HG03159 (cell line): ENCODE measurements at regions not wholly inside any gene's neighbourhood (a gene's known extent, or its start where the extent isn't known, plus 50 kb on each side); places are given as distances from the start of the nearest gene placed in this dataset.
"Not testable (repeated sequence)": the region's sequence is repeated elsewhere in the genome, so short reads cannot be mapped to it uniquely, and the experiment has no call there.

Experiments
- ATAC-seq: cut with Tn5 transposase; IDR thresholded peaks from one replicate; pipeline ENCODE4 v1.9.1; 2021; ENCODE audit warnings: mild to moderate bottlenecking, moderate library complexity; ENCODE audit not compliant: unreplicated experiment

DNA sequence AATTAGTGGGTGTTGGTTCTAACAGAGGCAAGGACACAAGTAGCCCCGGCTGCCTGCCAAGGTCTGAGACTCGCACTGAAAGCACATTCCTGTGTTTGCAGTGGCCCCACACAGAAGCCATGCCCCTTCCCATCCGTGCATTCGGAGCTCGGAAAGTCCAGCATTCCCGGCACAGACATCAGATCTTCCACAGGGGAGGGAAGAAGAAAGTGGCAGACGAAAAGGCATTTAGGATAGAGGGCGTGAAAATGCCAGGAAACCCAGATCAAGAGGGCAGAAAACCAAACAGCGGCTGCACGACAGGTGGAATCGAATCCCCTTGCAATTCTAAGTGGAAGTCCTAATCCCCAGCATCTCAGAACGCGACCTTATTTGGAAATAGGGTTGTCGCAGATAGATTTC is 105.5 kb upstream of the ASB18 start:
- ATAC-seq: no peak

DNA sequence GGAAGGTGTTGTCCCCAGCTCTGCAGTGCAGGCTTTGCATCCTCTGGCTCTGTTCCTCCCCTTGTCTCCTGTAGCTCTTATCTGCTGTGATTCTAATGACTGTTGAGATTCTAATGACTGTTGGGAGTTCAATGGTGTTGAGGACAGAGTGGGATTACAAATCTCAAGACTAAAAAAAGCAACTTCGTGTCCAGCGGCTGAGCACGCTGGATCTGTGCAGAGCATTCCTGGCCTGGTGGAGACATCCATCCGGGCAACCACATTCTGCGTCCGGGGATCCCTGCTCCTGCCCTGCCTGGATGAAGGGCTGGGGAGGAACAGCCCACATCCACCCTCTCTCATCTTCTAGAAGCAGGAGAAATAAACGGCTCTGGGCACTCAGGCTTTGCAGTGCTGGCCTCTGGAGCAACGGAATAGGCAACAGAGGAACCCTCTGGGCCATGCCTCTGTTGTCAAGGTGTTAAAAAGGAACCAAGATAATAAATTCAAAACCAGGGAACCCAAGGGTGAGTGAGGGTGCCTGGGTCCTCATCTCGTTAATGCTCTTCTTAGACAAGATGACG is 106.7 kb upstream of the ASB18 start:
- ATAC-seq: no peak

DNA sequence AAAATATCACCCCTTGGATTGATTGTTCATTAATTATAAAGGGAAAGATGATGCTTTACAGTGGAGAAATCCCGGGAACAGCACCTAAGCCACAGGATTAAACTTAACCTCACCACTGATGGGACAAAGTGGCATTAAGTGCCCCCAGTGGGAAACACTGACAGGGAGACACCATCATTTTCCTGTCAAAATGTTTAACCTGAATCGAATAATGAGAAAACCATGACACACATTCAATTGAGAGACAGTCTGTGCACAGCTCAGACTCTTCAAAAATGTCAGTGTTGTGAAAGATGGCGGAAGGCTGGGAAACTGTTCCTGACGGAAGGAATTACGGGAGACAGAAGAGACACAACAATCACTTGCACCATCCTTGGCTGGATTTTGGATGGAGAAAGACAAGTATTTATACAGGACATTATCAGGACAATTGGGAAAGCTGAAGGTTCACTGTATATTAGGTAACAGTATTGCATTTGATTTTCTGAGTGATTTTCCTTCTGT is 111.8 kb upstream of the ASB18 start:
- ATAC-seq: no peak

DNA sequence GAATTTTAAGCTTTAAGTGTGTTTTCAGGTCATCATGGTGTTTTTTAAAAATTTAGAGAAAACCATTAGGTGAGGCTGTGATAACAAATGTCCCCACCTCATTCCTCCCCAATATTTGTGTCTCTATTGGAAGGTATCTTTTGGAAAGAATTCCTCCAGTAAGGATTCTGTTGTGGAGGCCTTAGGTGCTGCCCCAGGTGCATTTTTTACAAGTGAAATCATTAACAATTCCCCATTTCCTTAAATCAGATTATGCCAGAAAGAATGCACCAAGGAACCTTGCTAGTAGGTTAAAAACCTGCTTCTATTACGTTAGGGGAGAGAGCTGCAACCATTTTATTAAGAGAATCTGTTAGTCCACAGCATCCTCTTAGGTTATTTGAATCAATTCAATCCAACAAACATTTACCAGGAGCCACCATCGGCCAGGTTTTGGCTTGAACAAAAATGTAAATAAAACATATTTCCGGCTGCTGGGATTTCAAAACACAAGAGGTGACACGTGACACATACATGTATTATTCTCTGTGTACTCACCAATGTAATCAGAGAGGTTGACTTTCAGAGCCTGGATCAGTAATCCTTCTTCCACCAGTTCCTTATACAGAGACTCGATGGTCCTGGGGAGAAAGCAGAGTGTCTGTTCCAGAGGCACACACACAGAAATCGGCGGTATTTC is 112.5 kb upstream of the ASB18 start:
- no peak for ATAC-seq

DNA sequence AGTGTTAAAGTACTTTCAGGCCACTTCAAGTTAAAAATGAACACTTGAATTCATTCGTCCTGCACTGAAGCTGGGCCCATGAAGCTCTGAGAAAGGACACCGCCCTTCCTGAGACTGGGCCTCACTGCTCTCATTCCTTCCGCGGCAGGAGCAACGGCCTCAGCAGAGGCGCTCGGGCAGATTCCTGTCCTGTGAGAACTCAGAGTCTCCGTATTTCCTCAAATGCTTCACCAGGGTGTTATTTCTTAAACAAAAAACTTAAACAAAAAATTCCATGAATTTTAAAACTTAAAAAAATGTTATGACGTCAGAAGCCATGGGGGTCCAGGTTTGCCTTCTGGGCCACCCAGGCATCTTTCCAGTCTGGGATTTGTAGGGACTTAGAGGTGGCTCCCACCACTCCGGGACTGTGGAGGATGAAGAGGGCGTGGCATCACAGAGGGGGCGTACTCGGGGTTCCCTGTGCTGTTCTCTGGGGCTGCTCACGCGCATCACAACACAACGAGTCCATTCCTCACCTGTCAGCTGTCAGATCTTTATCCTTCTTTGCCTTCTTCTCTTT is 115.9 kb upstream of the ASB18 start:
- no peak for ATAC-seq

DNA sequence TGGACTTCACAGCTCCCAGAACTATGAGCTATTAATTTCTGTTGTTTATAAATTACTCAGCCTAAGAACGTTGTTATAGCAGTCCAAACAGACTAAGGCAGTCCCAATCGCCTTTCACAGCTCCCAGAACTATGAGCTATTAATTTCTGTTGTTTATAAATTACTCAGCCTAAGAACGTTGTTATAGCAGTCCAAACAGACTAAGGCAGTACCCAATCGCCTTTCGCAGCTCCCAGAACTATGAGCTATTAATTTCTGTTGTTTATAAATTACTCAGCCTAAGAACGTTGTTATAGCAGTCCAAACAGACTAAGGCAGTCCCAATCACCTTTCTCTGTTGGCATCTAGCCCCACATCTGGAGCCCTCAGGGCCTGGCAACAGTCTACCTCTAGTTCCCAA is 117.0 kb upstream of the ASB18 start:
- ATAC-seq: not testable (repeated sequence)

DNA sequence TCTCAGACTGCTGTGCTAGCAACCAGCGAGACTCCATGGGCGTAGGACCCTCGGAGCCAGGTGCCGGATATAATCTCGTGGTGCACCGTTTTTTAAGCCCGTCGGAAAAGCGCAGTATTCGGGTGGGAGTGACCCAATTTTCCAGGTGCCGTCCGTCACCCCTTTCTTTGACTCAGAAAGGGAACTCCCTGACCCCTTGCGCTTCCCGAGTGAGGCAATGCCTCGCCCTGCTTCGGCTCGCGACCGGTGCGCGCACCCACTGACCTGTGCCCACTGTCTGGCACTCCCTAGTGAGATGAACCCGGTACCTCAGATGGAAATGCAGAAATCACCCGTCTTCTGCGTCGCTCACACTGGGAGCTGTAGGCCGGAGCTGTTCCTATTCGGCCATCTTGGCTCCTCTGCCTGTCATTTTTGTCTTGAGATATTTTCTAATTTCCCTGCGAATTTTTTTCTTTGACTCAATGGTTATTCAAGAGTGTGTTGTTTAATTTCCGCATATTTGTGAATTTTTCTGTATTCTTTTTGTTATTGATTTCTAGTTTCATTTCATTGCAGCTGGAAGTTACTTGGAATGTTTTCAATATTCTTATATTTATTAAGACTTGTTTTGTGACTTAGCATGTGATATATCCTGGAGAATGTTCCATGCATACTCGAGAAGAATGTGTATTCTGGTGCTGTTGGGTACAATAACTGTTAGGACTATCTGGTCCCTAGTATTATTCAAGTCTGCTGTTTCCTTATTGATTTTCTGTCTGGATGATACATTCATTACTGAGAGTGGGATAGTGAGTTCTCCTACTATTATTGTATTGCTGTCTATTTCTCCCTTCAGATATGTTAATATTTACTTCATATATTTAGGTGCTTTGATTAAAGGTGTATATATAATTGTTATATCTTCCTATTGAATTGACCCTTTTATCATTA is 125.3 kb upstream of the ASB18 start:
- ATAC-seq: not testable (repeated sequence)

DNA sequence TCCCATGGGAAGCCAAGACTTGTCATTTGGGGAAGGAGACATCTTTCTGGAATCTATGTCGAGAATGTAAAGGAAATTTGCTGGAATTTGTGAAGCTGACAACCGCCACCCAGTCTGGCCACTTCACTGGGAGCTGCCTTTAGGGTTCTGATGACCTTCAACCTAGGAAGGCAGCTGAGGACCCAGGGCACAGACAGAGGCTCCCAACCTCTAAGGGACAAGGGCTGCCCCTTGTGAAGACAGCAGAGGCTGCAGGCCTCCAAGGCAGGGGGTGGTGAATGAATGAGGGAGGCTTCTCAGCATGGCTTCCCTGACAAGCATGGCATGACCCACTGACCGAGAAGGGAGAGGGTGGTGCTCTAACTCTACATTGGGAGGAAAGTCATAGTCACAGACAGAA is 128.9 kb upstream of the ASB18 start:
- ATAC-seq: no peak

DNA sequence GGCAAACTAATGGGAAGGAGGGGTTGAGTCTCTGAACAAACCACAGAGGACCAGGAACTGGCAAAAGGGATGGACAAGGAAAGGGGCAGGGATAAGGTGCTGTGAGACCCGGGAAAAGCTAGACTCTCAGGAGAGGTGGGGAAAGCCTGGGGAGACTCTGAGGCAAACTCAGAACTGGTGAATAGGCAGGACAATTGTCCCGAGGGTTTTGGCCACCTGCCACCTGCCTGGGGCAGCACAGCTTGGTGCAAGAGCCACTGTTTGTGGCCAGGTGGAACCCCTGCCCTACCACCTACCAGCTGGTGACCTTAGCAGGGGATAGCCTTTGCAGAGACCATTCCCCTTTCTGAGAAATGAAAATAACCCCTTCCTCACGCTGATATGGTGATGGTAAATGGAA is 129.4 kb upstream of the ASB18 start:
- no peak for ATAC-seq

DNA sequence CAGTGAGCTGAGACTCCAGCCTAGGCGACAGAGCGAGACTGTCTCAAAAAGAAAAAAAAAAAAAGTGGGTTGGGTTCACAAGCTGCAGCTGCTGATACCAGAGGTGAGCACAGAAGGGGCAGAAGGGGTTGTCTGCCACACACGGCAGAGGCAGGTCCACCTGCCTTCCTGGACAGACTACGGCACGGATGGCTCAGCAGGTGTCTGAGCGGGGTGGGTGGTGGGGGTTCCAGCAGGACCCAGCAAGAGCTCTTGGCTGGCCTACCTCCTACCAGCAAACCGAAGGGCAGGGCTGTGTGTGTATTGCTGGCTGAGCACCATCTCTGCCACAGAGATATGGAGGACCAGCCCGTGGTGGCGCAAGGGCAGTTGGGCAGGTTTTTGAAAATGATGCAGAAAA is 130.4 kb upstream of the ASB18 start:
- ATAC-seq: no peak

DNA sequence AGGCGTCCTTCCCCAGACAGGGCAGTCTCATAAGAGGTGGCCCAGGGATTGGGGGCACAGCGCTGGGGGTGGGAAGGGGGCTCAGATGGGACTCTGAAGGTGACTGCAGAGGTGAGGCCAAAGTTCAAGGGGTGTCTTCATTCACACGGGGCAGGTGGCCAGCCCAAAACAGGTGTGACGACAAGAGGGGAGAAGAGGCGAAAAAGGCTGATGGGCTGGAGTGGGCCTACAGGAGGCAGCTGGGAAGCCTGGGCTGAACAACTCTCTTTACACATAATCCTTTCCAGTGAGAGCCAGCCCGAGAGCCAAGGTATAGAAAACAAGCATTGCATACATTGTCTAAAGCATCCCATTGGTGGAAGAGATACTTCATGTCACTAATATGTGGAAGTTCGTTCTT is 130.9 kb upstream of the ASB18 start:
- ATAC-seq: no peak

DNA sequence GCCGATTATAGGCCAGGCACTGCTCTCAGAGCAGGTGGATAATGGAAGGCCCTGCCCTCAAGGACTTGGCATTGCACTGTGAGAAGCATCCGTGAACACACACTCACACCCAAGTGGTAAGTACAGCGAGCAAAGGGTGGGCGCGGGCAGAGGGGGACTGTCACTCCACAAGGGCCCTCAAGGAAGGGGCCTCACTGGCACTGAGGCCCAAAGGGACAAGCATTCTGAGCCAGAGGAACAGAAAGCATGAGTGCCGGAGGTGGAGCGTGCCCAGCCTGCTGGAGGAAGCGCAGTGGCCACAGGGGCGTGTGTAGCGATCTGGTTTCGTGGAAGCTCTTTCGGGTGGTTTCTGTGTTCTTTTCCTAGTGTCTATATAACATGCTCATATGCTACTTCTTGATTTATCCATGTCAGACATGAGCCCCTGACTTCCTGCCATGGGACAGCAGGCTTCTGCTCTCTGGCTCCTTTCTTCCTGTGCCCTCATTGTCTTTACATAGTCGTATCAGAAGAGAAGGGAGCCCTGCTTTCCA is 132.7 kb upstream of the ASB18 start:
- no peak for ATAC-seq

DNA sequence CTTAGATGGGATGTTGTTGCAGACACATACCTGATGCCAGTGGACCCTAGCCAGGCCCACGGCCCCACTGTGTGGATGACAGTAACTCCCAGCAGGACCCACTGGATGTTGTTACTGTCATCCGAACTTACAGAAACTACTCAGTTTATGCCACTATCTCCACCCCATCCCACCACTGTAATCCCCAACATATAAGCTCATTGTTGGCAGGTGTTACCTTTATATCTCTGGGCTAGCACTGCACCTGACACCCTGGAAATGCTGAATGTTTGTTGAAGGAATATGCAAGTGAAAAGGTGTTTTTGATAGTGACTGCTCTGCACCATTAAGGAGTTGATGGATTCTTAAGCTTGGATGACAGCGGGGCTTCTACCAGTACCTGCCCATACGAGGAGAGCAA is 133.5 kb upstream of the ASB18 start:
- ATAC-seq: no peak

DNA sequence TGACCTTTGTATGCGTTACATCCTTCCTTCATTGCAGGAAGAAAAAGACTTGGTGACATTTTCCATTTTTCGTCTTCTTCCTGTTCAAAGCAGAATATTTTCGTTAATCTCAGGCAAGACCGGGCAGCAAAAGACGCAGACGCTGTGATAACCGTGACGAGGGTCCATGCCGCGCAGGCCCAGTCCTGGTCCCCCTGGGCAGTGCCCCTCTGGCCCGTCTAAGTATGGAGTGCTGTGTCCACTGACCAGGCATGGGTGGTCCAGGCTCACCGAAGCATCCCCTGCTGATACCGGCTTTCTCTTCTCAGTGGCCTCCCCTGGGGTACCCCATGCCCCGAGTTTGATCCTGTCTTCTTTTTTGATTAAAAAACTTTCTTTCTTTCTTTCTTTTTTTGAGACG is 135.2 kb upstream of the ASB18 start:
- ATAC-seq: no peak

DNA sequence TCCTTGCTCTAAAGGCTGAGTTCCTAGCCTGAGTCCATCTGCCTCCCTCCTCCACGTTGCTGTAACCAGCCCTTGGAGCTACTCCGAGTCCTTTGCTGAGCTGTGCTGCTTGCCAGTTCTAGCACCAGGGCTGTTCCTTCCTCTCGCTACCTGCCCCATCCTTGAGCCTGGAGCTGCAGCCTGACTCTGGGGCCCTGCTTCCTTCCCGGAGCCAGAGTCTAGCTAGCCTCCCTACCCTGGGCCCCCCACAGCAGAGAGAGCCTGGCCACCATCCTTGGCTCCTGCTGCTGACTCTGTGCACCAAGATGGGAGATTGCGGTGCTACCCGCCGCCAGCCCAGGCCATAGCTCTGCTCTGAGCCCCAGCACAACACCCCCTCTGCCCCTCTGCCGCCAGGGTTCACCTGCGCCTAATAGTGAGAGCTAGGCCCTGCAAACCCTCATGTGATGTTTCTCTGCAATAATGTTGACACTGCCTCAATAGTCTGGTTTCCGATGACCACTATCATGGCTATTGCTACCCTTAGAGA is 135.9 kb upstream of the ASB18 start:
- no peak for ATAC-seq

DNA sequence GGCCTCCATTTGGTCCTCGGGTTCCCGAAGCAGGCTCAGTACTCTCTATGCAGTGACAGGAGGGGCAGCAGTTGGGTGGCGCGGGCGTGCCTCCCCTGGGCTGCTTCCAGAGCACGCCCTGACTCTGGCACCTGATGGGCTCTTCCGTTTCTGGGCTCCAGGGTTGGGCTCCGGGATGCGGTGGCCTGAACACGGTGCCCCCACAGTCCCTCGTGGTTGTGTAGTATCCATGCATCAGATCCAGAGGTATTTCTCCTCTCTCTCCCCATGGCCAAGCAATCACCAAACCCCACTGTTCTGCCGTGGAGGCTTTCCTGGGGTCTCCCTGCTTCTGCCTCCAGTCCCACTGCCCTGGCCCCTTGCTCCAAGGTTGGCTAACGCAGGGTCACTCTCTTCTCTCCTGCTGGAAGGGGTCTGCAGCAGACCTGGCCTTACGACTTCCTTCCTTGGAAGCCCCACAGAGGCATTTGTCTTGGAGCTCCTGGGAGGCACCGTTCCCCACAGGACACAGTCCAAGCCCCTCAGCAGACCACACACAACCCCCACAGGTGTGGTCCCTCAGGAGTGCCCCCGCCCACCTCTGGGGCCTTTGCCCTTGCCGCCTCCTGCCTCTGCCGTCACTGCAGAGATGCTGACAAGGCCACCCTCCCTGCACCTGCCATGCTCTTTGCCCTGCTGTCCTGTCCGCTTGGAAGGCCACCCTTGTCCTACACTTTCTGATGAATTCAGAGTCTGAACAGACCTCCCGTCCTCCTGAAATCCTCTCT is 136.6 kb upstream of the ASB18 start:
- ATAC-seq: no peak

DNA sequence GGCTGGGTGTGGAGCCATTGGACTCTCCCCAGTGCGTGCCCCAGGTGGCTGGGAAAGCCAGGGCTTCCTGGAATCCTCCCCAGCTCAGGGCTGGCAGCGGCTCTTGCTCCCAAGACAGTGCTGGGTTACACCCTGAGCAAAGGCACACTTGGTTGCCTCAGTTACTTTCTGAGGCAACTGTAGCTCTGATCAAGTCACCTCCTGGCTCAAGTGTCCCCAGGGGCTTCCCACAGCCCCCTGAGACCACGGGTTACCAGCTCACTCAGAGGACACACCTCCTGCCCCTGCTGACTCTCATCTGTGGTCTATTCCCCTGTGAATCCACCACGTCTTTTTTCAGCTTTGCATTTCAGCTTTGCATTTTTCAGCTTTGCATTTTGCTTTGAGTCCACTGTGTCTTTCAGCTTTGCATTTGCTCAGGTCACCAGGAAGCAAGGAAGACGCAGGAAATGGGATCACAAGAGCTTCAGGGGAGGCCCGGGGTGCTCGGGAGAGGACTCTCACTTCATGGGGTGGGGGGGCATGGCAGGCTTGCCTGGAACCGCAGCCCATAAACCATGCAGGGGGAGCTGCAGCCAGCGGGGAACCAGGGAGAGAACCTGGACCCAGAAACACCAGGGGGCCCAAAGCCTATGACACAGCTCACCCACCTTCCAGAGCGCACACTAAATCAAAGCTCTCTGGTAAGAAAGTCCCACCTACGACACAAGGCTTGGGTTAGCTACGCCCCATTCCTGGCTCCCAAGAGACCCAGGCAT is 138.0 kb upstream of the ASB18 start:
- ATAC-seq: no peak

DNA sequence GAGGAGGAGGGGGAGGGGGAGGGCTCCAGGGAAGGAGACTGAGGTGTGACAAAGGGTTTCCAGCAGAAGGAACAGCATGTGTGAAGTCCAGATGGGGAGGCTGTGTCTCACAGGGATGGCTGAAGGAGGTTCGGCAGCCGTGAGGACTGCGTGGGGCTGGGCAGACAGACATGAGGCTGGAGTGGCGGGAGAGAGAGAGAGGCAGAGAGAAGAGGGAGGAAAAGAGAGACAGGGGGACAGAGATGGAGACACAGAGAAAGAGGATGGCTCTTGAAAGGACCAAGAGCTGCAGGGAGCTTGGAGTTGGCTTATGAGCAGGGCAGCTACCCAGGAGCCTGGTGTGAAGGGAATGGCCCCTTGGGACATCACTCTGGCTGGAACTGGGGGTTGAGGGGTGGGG is 138.9 kb upstream of the ASB18 start:
- no peak for ATAC-seq

DNA sequence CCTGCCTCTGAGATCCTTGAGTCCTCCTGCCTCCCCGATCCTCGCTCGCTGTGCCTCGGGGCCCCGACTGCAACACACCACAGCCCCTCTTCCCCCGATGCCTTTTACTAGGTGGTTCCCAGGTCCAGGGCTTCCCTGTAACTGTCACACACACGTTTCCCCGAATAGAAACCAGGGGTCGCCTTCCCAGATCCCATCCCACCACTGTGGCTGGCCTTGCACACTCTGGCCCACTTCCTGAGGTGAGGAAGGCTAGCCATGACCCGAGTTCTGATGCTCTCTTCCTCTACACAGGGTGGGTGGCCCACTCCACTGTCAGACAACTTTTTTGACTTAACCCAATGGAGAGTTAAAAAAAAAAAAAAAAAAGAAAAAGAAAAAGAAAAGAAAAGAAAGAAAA is 139.6 kb upstream of the ASB18 start:
- no peak for ATAC-seq

DNA sequence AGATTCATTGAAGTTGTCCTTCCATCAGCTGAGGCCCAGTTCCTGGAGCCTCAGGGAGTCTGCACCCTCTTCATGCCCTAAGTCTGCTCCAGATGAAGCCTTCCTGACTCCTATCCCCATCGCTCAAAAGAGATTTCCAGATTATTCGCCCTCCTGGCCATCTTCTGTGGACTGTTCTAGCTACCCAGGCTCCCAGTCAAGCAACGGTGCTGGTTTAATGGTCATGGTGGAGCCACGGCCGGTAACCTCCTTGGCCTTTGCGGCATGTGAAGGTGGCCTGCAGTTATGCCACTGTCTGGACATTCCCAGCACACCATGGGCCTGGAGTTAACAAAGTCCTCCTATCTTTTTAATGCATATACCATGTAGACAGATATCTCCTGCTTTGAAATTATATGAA is 140.1 kb upstream of the ASB18 start:
- ATAC-seq: no peak
